ENCODE measurements at regions not wholly inside any gene's neighbourhood (a gene's known extent, or its start where the extent isn't known, plus 50 kb on each side); places are given as distances from the start of the nearest gene placed in this dataset.

GRCh38 chr12:88328090-88328489, 186.0 kb downstream of the TMTC3 start:
- no peak overlapping the region for H3K4me3 ChIP-seq
- H3K36me3 ChIP-seq = no peaks in the 10 kb centered on the region
- no peak overlapping the region for H3K27ac ChIP-seq
- no peaks in the 10 kb centered on the region for H3K27me3 ChIP-seq (replicated peaks; ENCODE audit: insufficient read depth)
- intact Hi-C loops (cut with DNase I) = no loop called here
- no peak for DNase-seq (ENCODE audit: low spot score)
- no peak for TF ChIP-seq POLR2AphosphoS5 (IDR thresholded peaks at IDR 0.05)
- no peak for TF ChIP-seq CTCF (IDR thresholded peaks at IDR 0.05)
- TF ChIP-seq POLR2A (IDR thresholded peaks at IDR 0.05) = no peak
- WGBS = 62% methylated on average over 3 of the region's 3 CpGs
- H3K4me1 ChIP-seq (replicated peaks) = no peaks in the 10 kb centered on the region
- H3K9me3 ChIP-seq = no peaks in the 10 kb centered on the region

DNA sequence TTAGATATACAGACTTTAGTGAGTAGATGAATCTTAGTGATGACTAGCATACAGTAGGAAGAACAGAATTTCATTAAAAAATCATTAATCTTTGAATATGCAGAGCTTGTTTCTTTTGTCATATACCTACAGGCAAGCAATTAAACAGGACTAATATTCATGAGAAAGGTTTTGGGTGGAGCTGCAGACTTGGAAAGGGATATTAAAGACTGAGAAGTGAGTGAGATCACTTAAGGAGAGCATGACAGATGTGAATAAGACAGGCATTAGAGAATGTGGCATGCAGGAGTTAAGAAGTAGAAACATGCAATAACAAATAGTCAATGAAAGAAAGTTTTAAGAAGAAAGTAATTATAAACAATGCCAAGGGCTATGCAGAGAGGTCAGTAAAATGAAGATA, 187.7 kb downstream of the TMTC3 start:
- no peak for DNase-seq (ENCODE audit: low spot score)
- intact Hi-C loops (cut with DNase I) = no loop called here
- Histone ChIP-seq H3K4me1 (replicated peaks) (no peaks in the 10 kb centered on the region), H3K9me3 (no peaks in the 10 kb centered on the region), H3K27me3 (replicated peaks; ENCODE audit: insufficient read depth) (no peaks in the 10 kb centered on the region), H3K4me3 (no peak overlapping the region), H3K27ac (no peak overlapping the region), H3K36me3 (no peaks in the 10 kb centered on the region)
- TF ChIP-seq CTCF (IDR thresholded peaks at IDR 0.05) (no peak), POLR2A (IDR thresholded peaks at IDR 0.05) (no peak), POLR2AphosphoS5 (IDR thresholded peaks at IDR 0.05) (no peak)

DNA sequence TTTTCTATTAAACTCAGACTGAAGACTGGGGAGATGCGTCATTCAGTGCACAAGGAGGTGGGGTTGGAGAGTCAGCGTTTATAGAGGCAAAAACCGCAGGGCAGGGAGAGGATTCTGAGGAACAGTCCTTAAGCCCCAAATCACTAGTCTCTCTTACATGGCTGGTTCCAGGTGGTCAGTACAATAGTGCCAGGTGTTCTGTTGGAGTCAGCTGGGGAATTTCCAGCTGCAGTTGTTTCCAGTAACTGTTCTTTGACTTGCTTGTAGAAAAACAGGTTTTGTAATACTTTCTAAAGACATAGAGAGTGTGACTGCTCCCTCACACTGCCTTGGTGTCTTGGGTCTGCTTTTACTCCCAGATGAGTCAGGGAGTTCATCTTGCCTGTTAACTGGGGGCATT, 192.2 kb downstream of the TMTC3 start:
- intact Hi-C loops (cut with DNase I) = no loop called here
- Histone ChIP-seq H3K4me1 (replicated peaks) (no peaks in the 10 kb centered on the region), H3K27ac (no peak overlapping the region), H3K27me3 (replicated peaks; ENCODE audit: insufficient read depth) (no peaks in the 10 kb centered on the region), H3K36me3 (no peaks in the 10 kb centered on the region), H3K4me3 (no peak overlapping the region), H3K9me3 (no peaks in the 10 kb centered on the region)
- TF ChIP-seq POLR2AphosphoS5 (IDR thresholded peaks at IDR 0.05) (peak; percentile 34), CTCF (IDR thresholded peaks at IDR 0.05) (no peak)
- DNase-seq (ENCODE audit: low spot score) = peak; percentile 19
- 40% methylated on average over 3 of the region's 3 CpGs for WGBS

DNA sequence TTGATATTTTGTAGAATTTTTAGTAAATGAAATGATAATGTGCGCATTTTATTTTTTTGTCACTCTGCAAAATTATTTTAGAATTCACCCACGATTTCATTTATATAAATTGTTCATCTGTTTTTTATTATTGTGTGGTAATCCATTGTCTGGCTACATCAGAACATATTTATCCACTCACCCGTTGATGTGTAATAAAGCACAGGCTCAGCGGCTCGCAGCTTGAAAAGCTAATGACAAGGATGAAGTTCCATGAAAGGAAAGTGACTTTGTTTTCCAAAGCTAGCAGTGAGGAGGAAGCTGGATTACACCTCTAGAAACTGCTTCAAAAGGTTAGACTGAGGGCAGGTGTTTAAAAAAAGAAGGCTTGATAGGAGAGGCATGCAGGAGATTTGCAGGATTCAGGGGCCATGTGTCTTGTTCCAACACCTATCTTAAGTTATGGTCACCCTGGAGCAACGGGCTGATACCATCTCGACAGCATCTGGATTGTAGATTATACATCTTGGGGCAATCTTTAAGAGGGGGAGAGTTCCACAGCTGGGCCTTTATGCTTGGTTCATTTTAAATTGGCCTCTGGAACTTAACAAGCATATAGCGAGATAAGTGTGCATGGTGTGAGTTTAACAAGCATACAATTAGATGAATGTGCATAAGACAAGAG, 194.1 kb downstream of the TMTC3 start:
- no peak for DNase-seq (ENCODE audit: low spot score)
- no peak overlapping the region for H3K27ac ChIP-seq
- H3K4me1 ChIP-seq (replicated peaks) = no peaks in the 10 kb centered on the region
- H3K4me3 ChIP-seq = no peak overlapping the region
- H3K9me3 ChIP-seq = no peaks in the 10 kb centered on the region
- intact Hi-C loops (cut with DNase I) = no loop called here
- H3K36me3 ChIP-seq = no peaks in the 10 kb centered on the region
- WGBS = 64% methylated on average over 8 of the region's 8 CpGs
- TF ChIP-seq CTCF (IDR thresholded peaks at IDR 0.05) (no peak), POLR2AphosphoS5 (IDR thresholded peaks at IDR 0.05) (no peak), POLR2A (IDR thresholded peaks at IDR 0.05) (no peak)
- H3K27me3 ChIP-seq (replicated peaks; ENCODE audit: insufficient read depth) = no peaks in the 10 kb centered on the region

DNA sequence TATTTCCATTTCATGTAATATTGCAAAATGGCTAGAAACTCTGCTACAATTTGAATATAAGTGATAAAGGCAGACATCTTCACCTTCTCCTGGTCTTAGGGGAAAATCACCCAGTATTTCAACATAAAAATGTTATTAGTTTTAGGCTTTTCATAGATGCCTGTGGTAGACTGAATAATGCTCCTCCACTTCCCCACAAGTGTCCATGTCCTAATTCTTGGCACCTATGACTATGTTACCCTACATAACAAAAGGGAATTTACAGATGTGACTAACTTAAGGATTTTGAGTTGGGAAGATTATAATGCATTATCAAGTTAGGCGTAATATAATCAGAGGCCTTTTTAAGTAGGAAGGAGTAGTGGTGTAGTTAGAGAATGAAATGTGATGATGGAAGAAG, 196.4 kb downstream of the TMTC3 start:
- Histone ChIP-seq H3K36me3 (no peaks in the 10 kb centered on the region), H3K9me3 (no peaks in the 10 kb centered on the region), H3K4me1 (replicated peaks) (no peaks in the 10 kb centered on the region), H3K4me3 (no peak overlapping the region), H3K27me3 (replicated peaks; ENCODE audit: insufficient read depth) (no peaks in the 10 kb centered on the region), H3K27ac (no peak overlapping the region)
- intact Hi-C loops (cut with DNase I) = no loop called here
- 0% methylated on average over 1 of the region's 1 CpG for WGBS
- TF ChIP-seq POLR2AphosphoS5 (IDR thresholded peaks at IDR 0.05) = no peak
- no peak for TF ChIP-seq POLR2A (IDR thresholded peaks at IDR 0.05)
- no peak for TF ChIP-seq CTCF (IDR thresholded peaks at IDR 0.05)
- DNase-seq (ENCODE audit: low spot score) = no peak
